NT2/D1 (cell line): ENCODE measurements at regions not wholly inside any gene's neighbourhood (a gene's known extent, or its start where the extent isn't known, plus 50 kb on each side); places are given as distances from the start of the nearest gene placed in this dataset.
A peak's percentile ranks its signal among the peaks of the same experiment; 100 is the strongest.

ENCODE experiments used
- DNase-seq: peaks from one replicate; pipeline ENCODE4 v3.0.0-alpha.2; 2011; ENCODE audit warnings: low read depth, low spot score
- H3K27me3 ChIP-seq: 2 replicates; pipeline ENCODE4 v1.6.0; 2011; ENCODE audit warnings: mild to moderate bottlenecking; ENCODE audit not compliant: insufficient read length, insufficient read depth
- H3K36me3 ChIP-seq: 2 replicates; pipeline ENCODE4 v1.6.1; 2011; ENCODE audit warnings: mild to moderate bottlenecking, low read length, mixed read lengths; ENCODE audit not compliant: insufficient read depth, insufficient read length
- H3K4me1 ChIP-seq: 2 replicates; pipeline ENCODE4 v1.5.1; 2011; ENCODE audit not compliant: insufficient read depth, insufficient read length
- H3K4me3 ChIP-seq: 2 replicates; pipeline ENCODE4 v1.5.1; 2011; ENCODE audit warnings: low read depth; ENCODE audit not compliant: insufficient read length
- H3K9ac ChIP-seq: 2 replicates; pipeline ENCODE4 v1.6.0; 2011; ENCODE audit warnings: low read depth; ENCODE audit not compliant: insufficient read length
- H3K9me3 ChIP-seq: 2 replicates; pipeline ENCODE4 v1.5.1; 2011; ENCODE audit warnings: mild to moderate bottlenecking, low read length; ENCODE audit not compliant: insufficient read depth
- SUZ12 ChIP-seq: IDR thresholded peaks from 2 replicates; pipeline ENCODE4 v1.6.1; 2011; ENCODE audit not compliant: insufficient read length, insufficient read depth; ENCODE audit errors: extremely low read depth
- YY1 ChIP-seq: IDR thresholded peaks from 2 replicates; pipeline ENCODE4 v1.6.1; 2011; ENCODE audit not compliant: insufficient read length, insufficient read depth
- ZNF274 ChIP-seq: IDR thresholded peaks from 2 replicates; pipeline ENCODE4 v1.6.1; 2011; ENCODE audit warnings: mild to moderate bottlenecking, low read depth, low read length

DNA sequence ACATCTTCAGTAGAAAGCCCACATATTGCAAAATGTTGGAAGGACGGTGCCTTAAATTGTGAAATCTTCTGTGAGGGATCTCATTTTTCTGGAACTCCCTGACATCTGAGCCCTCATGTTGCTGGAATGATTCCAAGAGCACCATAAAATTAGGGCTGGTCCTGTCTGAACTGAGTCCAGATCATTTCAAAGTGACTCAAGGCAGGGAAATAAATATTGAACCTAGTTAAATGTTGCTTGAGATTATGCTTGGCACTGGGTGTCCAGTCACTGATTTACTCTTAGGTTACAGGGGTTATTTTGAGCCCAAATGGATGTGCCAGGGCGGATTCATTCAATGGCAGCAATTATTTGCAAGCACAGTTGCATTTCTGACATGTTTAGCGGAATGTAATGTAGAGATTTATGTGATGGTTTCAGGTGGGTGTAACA, 437.0 kb downstream of the PIK3R1 start:
- no peaks in the 10 kb centered on the region for H3K27me3 ChIP-seq
- no peaks in the 10 kb centered on the region for H3K36me3 ChIP-seq
- H3K9ac ChIP-seq: no peak overlapping the region
- H3K4me1 ChIP-seq: peaks cover 2% of the 10 kb centered on the region
- no peak for DNase-seq
- no peak overlapping the region for H3K4me3 ChIP-seq
- no peaks in the 10 kb centered on the region for H3K9me3 ChIP-seq
- TF ChIP-seq YY1: no peak
- TF ChIP-seq SUZ12: no peak
- no peak for TF ChIP-seq ZNF274

DNA sequence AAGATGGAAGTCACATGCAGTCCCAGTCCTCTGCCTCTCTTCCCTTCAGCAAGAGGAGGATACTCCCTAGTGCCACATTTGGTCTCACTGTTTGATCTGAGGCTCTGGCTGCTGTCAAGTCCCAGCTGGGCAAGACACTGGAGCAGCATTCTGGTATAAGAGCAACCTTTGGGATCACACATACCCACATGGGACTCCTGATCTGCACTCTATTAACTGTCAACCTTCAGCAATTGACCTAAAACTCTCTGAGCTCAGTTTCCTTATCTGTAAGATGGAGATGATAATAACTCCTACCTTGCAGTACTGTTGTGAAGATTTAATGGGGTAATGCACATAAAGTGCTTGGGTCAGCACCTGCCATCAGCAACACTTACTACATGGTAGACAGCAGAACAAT, 437.9 kb downstream of the PIK3R1 start:
- TF ChIP-seq SUZ12: no peak
- no peak for TF ChIP-seq ZNF274
- no peak overlapping the region for H3K4me3 ChIP-seq
- no peaks in the 10 kb centered on the region for H3K36me3 ChIP-seq
- no peak for DNase-seq
- no peaks in the 10 kb centered on the region; the same call in 1 of the 2 replicates for H3K9me3 ChIP-seq
- no peak overlapping the region for H3K9ac ChIP-seq
- no peaks in the 10 kb centered on the region for H3K27me3 ChIP-seq
- peaks cover 2% of the 10 kb centered on the region for H3K4me1 ChIP-seq

DNA sequence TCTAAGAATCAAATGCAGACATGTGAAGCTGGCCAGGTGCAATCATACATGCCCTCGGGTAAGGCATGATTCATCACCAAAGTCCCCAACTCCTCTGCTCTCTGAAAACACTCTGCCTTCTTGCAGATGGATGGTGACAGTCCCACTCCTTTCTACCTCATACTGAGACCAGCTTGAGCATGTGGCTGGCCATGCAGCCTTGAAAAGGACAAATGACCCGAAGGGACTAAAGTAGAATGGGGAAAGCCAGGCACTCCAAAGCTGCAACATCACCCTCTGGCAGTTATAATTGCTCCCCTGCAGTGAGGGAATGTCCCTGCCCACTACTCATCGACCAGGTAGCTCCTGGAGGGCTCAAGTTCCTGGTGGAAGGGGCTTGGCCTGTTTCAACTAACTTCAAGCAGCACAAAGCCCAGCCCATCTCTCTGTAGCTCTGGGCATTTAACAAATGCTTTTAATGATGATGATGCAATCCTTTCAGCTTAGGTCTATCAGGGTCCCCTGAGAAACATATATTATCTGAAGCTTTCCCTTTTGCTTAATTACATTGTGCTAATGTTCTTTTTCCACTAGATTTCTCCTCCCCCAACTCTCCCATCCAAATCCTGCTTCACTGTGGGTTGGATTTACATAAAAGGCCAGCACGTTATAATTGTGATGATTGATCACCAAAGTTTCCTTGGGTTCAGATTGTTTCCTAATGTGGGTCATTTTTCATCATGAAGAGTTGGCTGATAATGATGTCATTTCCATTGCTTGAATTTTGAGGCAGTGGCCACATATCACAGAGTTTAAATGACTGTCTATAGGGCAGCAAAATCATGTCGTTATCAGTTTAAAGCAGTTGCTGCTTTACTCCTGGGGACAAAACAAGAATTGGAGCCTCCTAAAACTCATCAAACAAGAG, 436.5 kb upstream of the SLC30A5 start:
- peak; percentile 18 for DNase-seq
- H3K9ac ChIP-seq: no peak overlapping the region
- H3K27me3 ChIP-seq: no peaks in the 10 kb centered on the region
- no peak overlapping the region for H3K4me3 ChIP-seq
- no peaks in the 10 kb centered on the region; the same call in 1 of the 2 replicates for H3K9me3 ChIP-seq
- peaks cover 2% of the 10 kb centered on the region for H3K4me1 ChIP-seq
- no peaks in the 10 kb centered on the region for H3K36me3 ChIP-seq
- TF ChIP-seq YY1 (no peak), SUZ12 (no peak), ZNF274 (no peak)

DNA sequence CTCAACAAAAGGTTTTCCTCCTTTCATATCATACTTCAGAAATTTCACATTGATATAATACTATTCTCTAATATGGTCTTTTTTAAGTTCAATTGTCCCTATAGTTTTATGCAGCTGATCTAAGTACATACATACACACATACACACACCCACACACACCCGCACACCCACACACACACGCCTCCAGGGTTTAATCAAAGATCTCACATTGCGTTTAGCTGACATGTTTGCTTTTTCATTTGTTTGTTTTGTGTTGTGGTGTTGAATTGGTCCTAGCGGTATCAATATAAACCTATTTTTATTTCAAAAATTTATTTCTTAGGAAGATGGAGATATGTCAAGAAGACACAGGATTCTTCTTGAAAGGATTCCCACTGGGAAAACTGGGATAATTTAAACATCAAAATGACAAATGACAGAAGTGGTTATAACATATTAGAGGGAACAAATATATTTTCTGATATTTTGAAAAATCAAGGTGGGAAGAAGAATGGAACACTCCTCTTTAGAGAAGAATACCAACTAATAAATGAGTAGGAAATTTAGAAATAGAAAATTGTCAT, 434.9 kb upstream of the SLC30A5 start:
- Histone ChIP-seq H3K9ac (no peak overlapping the region), H3K4me3 (no peak overlapping the region), H3K9me3 (no peaks in the 10 kb centered on the region; the same call in 1 of the 2 replicates), H3K4me1 (peaks cover 2% of the 10 kb centered on the region), H3K27me3 (no peaks in the 10 kb centered on the region), H3K36me3 (no peaks in the 10 kb centered on the region)
- no peak for TF ChIP-seq SUZ12
- TF ChIP-seq ZNF274: no peak
- no peak for TF ChIP-seq YY1
- no peak for DNase-seq

DNA sequence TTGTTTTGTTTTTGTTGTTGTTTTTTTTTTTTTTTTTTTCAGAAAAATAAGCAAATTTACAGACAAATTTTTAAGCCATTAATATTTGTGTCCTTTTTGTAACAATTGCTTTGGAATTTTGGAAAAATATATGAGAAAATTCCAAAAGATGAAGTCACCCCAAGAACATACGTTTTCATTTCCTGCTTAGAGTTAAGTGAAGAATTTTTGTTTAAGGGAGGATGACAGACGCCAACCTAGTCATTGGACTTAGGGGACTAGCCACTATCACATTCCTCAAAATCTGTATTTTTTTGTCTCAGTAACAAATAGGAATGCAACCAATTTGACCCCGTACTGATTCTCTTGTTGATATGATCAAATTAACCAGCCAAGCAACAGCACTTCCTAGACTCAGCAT, 433.9 kb upstream of the SLC30A5 start:
- Histone ChIP-seq H3K4me1 (peaks cover 2% of the 10 kb centered on the region), H3K9ac (no peak overlapping the region), H3K36me3 (no peaks in the 10 kb centered on the region), H3K4me3 (no peak overlapping the region), H3K27me3 (no peaks in the 10 kb centered on the region), H3K9me3 (no peaks in the 10 kb centered on the region; the same call in 1 of the 2 replicates)
- no peak for DNase-seq
- TF ChIP-seq ZNF274: no peak
- TF ChIP-seq YY1: no peak
- TF ChIP-seq SUZ12: no peak

DNA sequence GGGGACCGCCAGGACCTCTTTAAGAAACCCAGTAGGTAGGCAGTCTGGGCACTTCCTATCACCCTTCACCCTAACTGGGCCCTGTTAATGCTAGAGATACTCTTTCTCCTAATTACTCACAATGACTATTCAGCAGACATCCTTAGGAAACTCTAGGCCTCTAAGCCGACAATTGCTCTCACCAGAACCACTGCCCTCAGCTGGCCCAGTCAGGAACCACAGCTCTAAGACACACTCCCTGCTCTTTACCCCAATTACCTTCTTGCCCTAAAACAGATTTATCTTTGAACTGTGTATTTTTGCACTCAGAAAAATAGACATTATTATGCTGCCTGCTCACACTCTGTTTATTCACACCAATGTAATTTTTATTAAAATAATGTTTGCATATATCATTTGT, 432.6 kb upstream of the SLC30A5 start:
- TF ChIP-seq YY1: no peak
- TF ChIP-seq ZNF274: no peak
- TF ChIP-seq SUZ12: no peak
- Histone ChIP-seq H3K9ac (no peak overlapping the region), H3K36me3 (no peaks in the 10 kb centered on the region), H3K9me3 (no peaks in the 10 kb centered on the region; the same call in 1 of the 2 replicates), H3K4me1 (peaks cover 2% of the 10 kb centered on the region), H3K27me3 (no peaks in the 10 kb centered on the region), H3K4me3 (no peak overlapping the region)
- no peak for DNase-seq

DNA sequence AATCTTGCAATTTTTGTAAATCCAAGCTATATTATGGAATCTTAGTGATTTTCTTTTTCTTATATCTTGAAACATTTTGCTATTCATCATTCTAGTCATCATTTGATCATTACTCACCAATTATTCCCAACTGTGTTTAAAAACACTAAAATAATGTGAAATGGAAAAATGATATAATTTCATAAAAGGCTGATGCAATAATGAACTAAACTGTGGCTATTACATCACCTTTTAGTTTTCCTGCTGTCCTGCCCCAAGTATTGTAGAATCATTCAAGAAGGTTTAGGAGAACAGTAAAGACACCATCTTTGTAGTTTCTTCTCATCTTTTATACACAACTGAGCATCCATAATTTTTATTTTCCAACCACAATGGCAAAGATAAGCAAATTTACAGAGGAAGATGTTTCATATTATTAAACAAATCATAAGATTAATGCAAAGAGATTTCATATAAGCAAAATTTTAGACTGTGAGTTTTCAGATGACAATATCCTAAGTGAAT, 431.0 kb upstream of the SLC30A5 start:
- TF ChIP-seq SUZ12 (no peak), YY1 (no peak)
- DNase-seq: no peak
- Histone ChIP-seq H3K36me3 (no peaks in the 10 kb centered on the region), H3K27me3 (no peaks in the 10 kb centered on the region), H3K9ac (no peak overlapping the region), H3K4me1 (no peaks in the 10 kb centered on the region), H3K4me3 (no peak overlapping the region), H3K9me3 (no peaks in the 10 kb centered on the region; the same call in 1 of the 2 replicates)
